Tibial nerve (tissue), 3 donors: ENCODE measurements at regions not wholly inside any gene's neighbourhood (a gene's known extent, or its start where the extent isn't known, plus 50 kb on each side); places are given as distances from the start of the nearest gene placed in this dataset.

Experiments
- CTCF ChIP-seq, 5 experiments: fragments of 200-600 bp in 3 of 5; fragments of 450-650 bp in 2 of 5; sonication (generic) in 3 of 5; IDR thresholded peaks; one replicate each; pipeline ENCODE4 v1.5.1; 2016 to 2019; ENCODE audit warnings: antibody characterized with exemption in 5 of 5, mild to moderate bottlenecking in 3 of 5, moderate library complexity in 2 of 5
- POLR2A ChIP-seq, 2 donors: fragments of 450-650 bp; IDR thresholded peaks; one replicate each; pipeline ENCODE4 v1.6.1; 2017; ENCODE audit warnings: antibody characterized with exemption in 2 of 2, mild to moderate bottlenecking in 2 of 2, moderate library complexity in 2 of 2

GRCh38 chr1:199858171-199858570, 169.3 kb upstream of the NR5A2 start:
- TF ChIP-seq CTCF (IDR thresholded peaks at IDR 0.05) (no peak), POLR2A (IDR thresholded peaks at IDR 0.05) (no peak)
